ENCODE measurements at regions not wholly inside any gene's neighbourhood (a gene's known extent, or its start where the extent isn't known, plus 50 kb on each side); places are given as distances from the start of the nearest gene placed in this dataset.

GRCh38 chr13:55660851-55661250 is 1479.9 kb upstream of the PRR20A start (continued):
- TF ChIP-seq CHD7 (IDR thresholded peaks at IDR 0.05; ENCODE audit: insufficient replicate concordance, low read length): no peak
- TF ChIP-seq ZNF274 (IDR thresholded peaks at IDR 0.05; ENCODE audit: borderline replicate concordance, extremely low read depth, low read length): no peak

All from H1 (cell line).